Neural progenitor cell (in vitro differentiated cells): ENCODE measurements at regions not wholly inside any gene's neighbourhood (a gene's known extent, or its start where the extent isn't known, plus 50 kb on each side); places are given as distances from the start of the nearest gene placed in this dataset.

Experiments
- DNase-seq: peaks from one replicate; pipeline ENCODE4 v3.0.0-alpha.2; 2016; ENCODE audit warnings: low spot score
- H2AFZ ChIP-seq: fragments of 200-600 bp; sonication (generic); replicated peaks from 2 replicates; pipeline ENCODE4 v1.6.1; 2016; ENCODE audit warnings: antibody characterized with exemption
- H3F3A ChIP-seq: fragments of 200-600 bp; sonication (generic); 2 replicates; pipeline ENCODE4 v1.6.1; 2016; ENCODE audit warnings: antibody characterized with exemption, low read depth
- H3K27ac ChIP-seq: fragments of 200-600 bp; sonication (generic); 2 replicates; pipeline ENCODE4 v1.5.1; 2016; ENCODE audit warnings: mild to moderate bottlenecking
- H3K27me3 ChIP-seq: fragments of 200-600 bp; sonication (generic); 2 replicates; pipeline ENCODE4 v1.6.1; 2016; ENCODE audit warnings: mild to moderate bottlenecking, moderate library complexity
- H3K36me3 ChIP-seq: fragments of 200-600 bp; sonication (generic); 2 replicates; pipeline ENCODE4 v1.5.1; 2016
- H3K4me1 ChIP-seq: fragments of 200-600 bp; sonication (generic); 2 replicates; pipeline ENCODE4 v1.6.1; 2016; ENCODE audit warnings: mixed run types
- H3K4me2 ChIP-seq: fragments of 200-600 bp; sonication (generic); 2 replicates; pipeline ENCODE4 v1.6.1; 2016
- H3K4me3 ChIP-seq: fragments of 200-600 bp; sonication (generic); 2 replicates; pipeline ENCODE4 v1.5.1; 2016
- H3K79me2 ChIP-seq: fragments of 200-600 bp; sonication (generic); 2 replicates; pipeline ENCODE4 v1.6.1; 2016; ENCODE audit warnings: low read depth
- H3K9ac ChIP-seq: fragments of 200-600 bp; sonication (generic); 2 replicates; pipeline ENCODE4 v1.6.1; 2016
- H3K9me3 ChIP-seq: fragments of 200-600 bp; sonication (generic); 2 replicates; pipeline ENCODE4 v1.5.1; 2016; ENCODE audit warnings: low read depth
- H4K20me1 ChIP-seq: fragments of 200-600 bp; sonication (generic); 2 replicates; pipeline ENCODE4 v1.6.1; 2016; ENCODE audit warnings: low read depth
- H3K27ac Mint-ChIP-seq: 3 replicates; pipeline ENCODE4 v1.8.0; 2021; ENCODE audit warnings: mixed read lengths
- H3K27me3 Mint-ChIP-seq: 2 replicates; pipeline ENCODE4 v1.8.0; 2022; ENCODE audit warnings: low read depth, mild to moderate bottlenecking, inconsistent platforms, moderate library complexity, mixed read lengths; ENCODE audit not compliant: insufficient read depth
- H3K36me3 Mint-ChIP-seq: 3 replicates; pipeline ENCODE4 v1.8.0; 2021; ENCODE audit warnings: mixed read lengths
- H3K4me1 Mint-ChIP-seq: 3 replicates; pipeline ENCODE4 v1.8.0; 2021; ENCODE audit warnings: mixed read lengths
- H3K4me3 Mint-ChIP-seq: 3 replicates; pipeline ENCODE4 v1.8.0; 2021; ENCODE audit warnings: mild to moderate bottlenecking, moderate library complexity, mixed read lengths
- H3K9me3 Mint-ChIP-seq: 3 replicates; pipeline ENCODE4 v1.8.0; 2020; ENCODE audit warnings: mixed read lengths
- CTCF ChIP-seq: fragments of 200-600 bp; sonication (generic); IDR thresholded peaks from 2 replicates; pipeline ENCODE4 v1.5.1; 2017; ENCODE audit warnings: antibody characterized with exemption, mild to moderate bottlenecking
- EZH2 ChIP-seq: fragments of 200-600 bp; sonication (generic); IDR thresholded peaks from 2 replicates; pipeline ENCODE4 v1.6.1; 2017; ENCODE audit warnings: antibody characterized with exemption, mild to moderate bottlenecking, moderate library complexity
- EZH2phosphoT487 ChIP-seq: fragments of 200-600 bp; sonication (generic); IDR thresholded peaks from 2 replicates; pipeline ENCODE4 v1.6.1; 2017; ENCODE audit warnings: antibody characterized with exemption

GRCh38 chr3:22495791-22496190 lies 707.3 kb upstream of the UBE2E2 start:
- H4K20me1 ChIP-seq, result no peaks in the 10 kb centered on the region
- no peaks in the 10 kb centered on the region for H3F3A ChIP-seq
- peaks cover 5% of the 10 kb centered on the region for H3K4me1 ChIP-seq
- H3K4me2 ChIP-seq, result no peak overlapping the region
- no peaks in the 10 kb centered on the region for H3K27me3 ChIP-seq
- no peak overlapping the region for H2AFZ ChIP-seq
- no peaks in the 10 kb centered on the region for H3K9me3 ChIP-seq
- H3K4me3 ChIP-seq, result no peak overlapping the region
- Mint-ChIP-seq H3K9me3 (no peaks in the 10 kb centered on the region), H3K36me3 (no peaks in the 10 kb centered on the region), H3K4me3 (no peak overlapping the region), H3K27me3 (peaks cover 2% of the 10 kb centered on the region), H3K27ac (no peak overlapping the region), H3K4me1 (no peaks in the 10 kb centered on the region)
- TF ChIP-seq EZH2phosphoT487, result no peak
- TF ChIP-seq CTCF, result no peak
- no peak for TF ChIP-seq EZH2
- no peaks in the 10 kb centered on the region for H3K79me2 ChIP-seq
- H3K9ac ChIP-seq, result no peak overlapping the region
- H3K27ac ChIP-seq, result no peak overlapping the region
- no peak for DNase-seq
- no peaks in the 10 kb centered on the region for H3K36me3 ChIP-seq

GRCh38 chr3:22496641-22497040 lies 706.5 kb upstream of the UBE2E2 start:
- Mint-ChIP-seq H3K27ac (no peak overlapping the region), H3K4me3 (no peak overlapping the region), H3K9me3 (no peaks in the 10 kb centered on the region), H3K27me3 (peaks cover 2% of the 10 kb centered on the region), H3K4me1 (no peaks in the 10 kb centered on the region), H3K36me3 (no peaks in the 10 kb centered on the region)
- Histone ChIP-seq H3F3A (no peaks in the 10 kb centered on the region), H3K79me2 (no peaks in the 10 kb centered on the region), H3K9ac (no peak overlapping the region), H3K27ac (no peak overlapping the region), H3K27me3 (no peaks in the 10 kb centered on the region), H3K4me1 (peaks cover 5% of the 10 kb centered on the region), H3K4me3 (no peak overlapping the region), H3K9me3 (no peaks in the 10 kb centered on the region), H3K36me3 (no peaks in the 10 kb centered on the region), H2AFZ (no peak overlapping the region), H3K4me2 (no peak overlapping the region), H4K20me1 (no peaks in the 10 kb centered on the region)
- TF ChIP-seq CTCF, result no peak
- TF ChIP-seq EZH2, result no peak
- TF ChIP-seq EZH2phosphoT487, result no peak
- DNase-seq, result no peak

GRCh38 chr3:22506871-22507270 lies 696.3 kb upstream of the UBE2E2 start:
- Histone ChIP-seq H3K4me3 (no peak overlapping the region), H4K20me1 (no peaks in the 10 kb centered on the region), H3F3A (no peaks in the 10 kb centered on the region), H2AFZ (no peak overlapping the region), H3K27me3 (no peaks in the 10 kb centered on the region), H3K9me3 (no peaks in the 10 kb centered on the region), H3K27ac (no peak overlapping the region), H3K4me1 (no peaks in the 10 kb centered on the region), H3K9ac (no peak overlapping the region), H3K36me3 (no peaks in the 10 kb centered on the region), H3K4me2 (no peak overlapping the region), H3K79me2 (no peaks in the 10 kb centered on the region)
- Mint-ChIP-seq H3K27me3 (no peaks in the 10 kb centered on the region), H3K27ac (no peak overlapping the region), H3K4me1 (no peaks in the 10 kb centered on the region), H3K4me3 (no peak overlapping the region), H3K9me3 (no peaks in the 10 kb centered on the region), H3K36me3 (no peaks in the 10 kb centered on the region)
- no peak for TF ChIP-seq CTCF
- no peak for TF ChIP-seq EZH2
- TF ChIP-seq EZH2phosphoT487, result no peak
- DNase-seq, result no peak

GRCh38 chr3:22507709-22508108 lies 695.4 kb upstream of the UBE2E2 start:
- no peaks in the 10 kb centered on the region for H3K36me3 ChIP-seq
- H3K36me3 Mint-ChIP-seq, result no peaks in the 10 kb centered on the region
- H3K27me3 Mint-ChIP-seq, result no peaks in the 10 kb centered on the region
- no peaks in the 10 kb centered on the region for H3K9me3 Mint-ChIP-seq
- H3K4me1 ChIP-seq, result no peaks in the 10 kb centered on the region
- no peak overlapping the region for H3K4me3 Mint-ChIP-seq
- no peak for DNase-seq
- no peaks in the 10 kb centered on the region for H3K27me3 ChIP-seq
- H3K79me2 ChIP-seq, result no peaks in the 10 kb centered on the region
- no peaks in the 10 kb centered on the region for H3F3A ChIP-seq
- H3K9ac ChIP-seq, result no peak overlapping the region
- no peak overlapping the region for H3K4me2 ChIP-seq
- no peak overlapping the region for H2AFZ ChIP-seq
- no peak overlapping the region for H3K4me3 ChIP-seq
- H3K27ac Mint-ChIP-seq, result no peak overlapping the region
- no peaks in the 10 kb centered on the region for H4K20me1 ChIP-seq
- TF ChIP-seq EZH2 (no peak), EZH2phosphoT487 (no peak), CTCF (no peak)
- no peaks in the 10 kb centered on the region for H3K9me3 ChIP-seq
- H3K4me1 Mint-ChIP-seq, result no peaks in the 10 kb centered on the region
- H3K27ac ChIP-seq, result no peak overlapping the region
